T-helper 17 cell (primary cell): ENCODE measurements at regions not wholly inside any gene's neighbourhood (a gene's known extent, or its start where the extent isn't known, plus 50 kb on each side); places are given as distances from the start of the nearest gene placed in this dataset.

Experiments
- ATAC-seq: fragments of 150-1000 bp; cut with Tn5 transposase; 2 replicates; pipeline ENCODE4 v1.10.0; 2021; ENCODE audit warnings: mild to moderate bottlenecking, moderate library complexity
- DNase-seq, 3 donors: peaks; one replicate each; pipeline versions ENCODE4 v3.0.0 to v3.0.0-alpha.2; 2020 to 2021
- H3K9me3 ChIP-seq: one replicate; pipeline ENCODE4 v1.7.0; 2013; ENCODE audit warnings: low read length, mild to moderate bottlenecking; ENCODE audit not compliant: control insufficient read depth, poor library complexity, severe bottlenecking
- H3K27ac Mint-ChIP-seq: one replicate; pipeline ENCODE4 v1.8.0; 2022; ENCODE audit warnings: mild to moderate bottlenecking, moderate library complexity, mixed read lengths
- H3K27me3 Mint-ChIP-seq: one replicate; pipeline ENCODE4 v1.8.0; 2022; ENCODE audit warnings: mixed read lengths
- H3K36me3 Mint-ChIP-seq: one replicate; pipeline ENCODE4 v1.8.0; 2022; ENCODE audit warnings: low read depth, mixed read lengths
- H3K4me1 Mint-ChIP-seq: one replicate; pipeline ENCODE4 v1.8.0; 2022; ENCODE audit warnings: mild to moderate bottlenecking, mixed read lengths
- H3K4me3 Mint-ChIP-seq: one replicate; pipeline ENCODE4 v1.8.0; 2022; ENCODE audit warnings: mild to moderate bottlenecking, moderate library complexity, mixed read lengths

GRCh38 chr15:61401903-61402698 is 173.0 kb upstream of the RORA start:
- H3K36me3 Mint-ChIP-seq: no peaks in the 10 kb centered on the region
- H3K27me3 Mint-ChIP-seq: peaks cover 29% of the 10 kb centered on the region
- H3K9me3 ChIP-seq: no peaks in the 10 kb centered on the region
- ATAC-seq (no peak), DNase-seq (no peak)
- H3K4me3 Mint-ChIP-seq: no peak overlapping the region
- H3K27ac Mint-ChIP-seq: no peak overlapping the region
- no peaks in the 10 kb centered on the region for H3K4me1 Mint-ChIP-seq

GRCh38 chr15:61398310-61398709 is 169.2 kb upstream of the RORA start:
- DNase-seq (no peak), ATAC-seq (no peak)
- H3K36me3 Mint-ChIP-seq: no peaks in the 10 kb centered on the region
- H3K9me3 ChIP-seq: no peaks in the 10 kb centered on the region
- no peak overlapping the region for H3K4me3 Mint-ChIP-seq
- H3K27ac Mint-ChIP-seq: no peak overlapping the region
- peaks cover 24% of the 10 kb centered on the region for H3K27me3 Mint-ChIP-seq
- no peaks in the 10 kb centered on the region for H3K4me1 Mint-ChIP-seq

GRCh38 chr15:61396235-61396919 is 167.3 kb upstream of the RORA start:
- Mint-ChIP-seq H3K4me1 (peaks cover 2% of the 10 kb centered on the region), H3K27ac (no peak overlapping the region), H3K27me3 (peaks cover 34% of the 10 kb centered on the region), H3K4me3 (no peak overlapping the region), H3K36me3 (no peaks in the 10 kb centered on the region)
- DNase-seq (no peak), ATAC-seq (no peak)
- no peaks in the 10 kb centered on the region for H3K9me3 ChIP-seq

GRCh38 chr15:61393949-61394348 is 164.8 kb upstream of the RORA start:
- H3K9me3 ChIP-seq: no peaks in the 10 kb centered on the region
- ATAC-seq (no peak), DNase-seq (no peak)
- Mint-ChIP-seq H3K36me3 (no peaks in the 10 kb centered on the region), H3K27me3 (peaks cover 37% of the 10 kb centered on the region), H3K4me1 (peaks cover 2% of the 10 kb centered on the region), H3K4me3 (no peak overlapping the region), H3K27ac (no peak overlapping the region)

GRCh38 chr15:61393524-61393923 is 164.4 kb upstream of the RORA start:
- H3K27me3 Mint-ChIP-seq: peaks cover 37% of the 10 kb centered on the region
- H3K4me1 Mint-ChIP-seq: peaks cover 2% of the 10 kb centered on the region
- ATAC-seq (no peak), DNase-seq (no peak)
- H3K9me3 ChIP-seq: no peaks in the 10 kb centered on the region
- no peaks in the 10 kb centered on the region for H3K36me3 Mint-ChIP-seq
- no peak overlapping the region for H3K27ac Mint-ChIP-seq
- H3K4me3 Mint-ChIP-seq: no peak overlapping the region

GRCh38 chr15:61390138-61390537 is 161.0 kb upstream of the RORA start:
- ATAC-seq (no peak), DNase-seq (no peak)
- H3K4me3 Mint-ChIP-seq: no peak overlapping the region
- H3K36me3 Mint-ChIP-seq: no peaks in the 10 kb centered on the region
- peaks cover 2% of the 10 kb centered on the region for H3K4me1 Mint-ChIP-seq
- H3K9me3 ChIP-seq: no peaks in the 10 kb centered on the region
- no peak overlapping the region for H3K27ac Mint-ChIP-seq
- peaks cover 44% of the 10 kb centered on the region for H3K27me3 Mint-ChIP-seq

GRCh38 chr15:61389334-61390028 is 160.4 kb upstream of the RORA start:
- DNase-seq: no peak
- Mint-ChIP-seq H3K4me1 (peaks cover 2% of the 10 kb centered on the region), H3K27me3 (peaks cover 44% of the 10 kb centered on the region), H3K4me3 (no peak overlapping the region), H3K36me3 (no peaks in the 10 kb centered on the region), H3K27ac (no peak overlapping the region)
- no peaks in the 10 kb centered on the region for H3K9me3 ChIP-seq
- ATAC-seq: no peak

- Mint-ChIP-seq H3K36me3 (no peaks in the 10 kb centered on the region), H3K27ac (no peak overlapping the region), H3K4me1 (no peaks in the 10 kb centered on the region), H3K27me3 (peaks cover 44% of the 10 kb centered on the region), H3K4me3 (no peak overlapping the region)
- ATAC-seq (no peak), DNase-seq (no peak)
- H3K9me3 ChIP-seq: no peaks in the 10 kb centered on the region
Observed at GRCh38 chr15:61387675-61388074, 158.6 kb upstream of the RORA start.

GRCh38 chr15:61383421-61383820 is 154.3 kb upstream of the RORA start:
- H3K9me3 ChIP-seq: no peaks in the 10 kb centered on the region
- Mint-ChIP-seq H3K27me3 (peaks cover 49% of the 10 kb centered on the region), H3K4me1 (no peaks in the 10 kb centered on the region), H3K4me3 (no peak overlapping the region), H3K36me3 (no peaks in the 10 kb centered on the region), H3K27ac (no peak overlapping the region)
- ATAC-seq (no peak), DNase-seq (no peak)

- Mint-ChIP-seq H3K4me1 (no peaks in the 10 kb centered on the region), H3K27ac (no peak overlapping the region), H3K36me3 (no peaks in the 10 kb centered on the region), H3K4me3 (no peak overlapping the region), H3K27me3 (peaks cover 54% of the 10 kb centered on the region)
- H3K9me3 ChIP-seq: no peaks in the 10 kb centered on the region
- no peak for DNase-seq
- no peak for ATAC-seq
Observed at GRCh38 chr15:61382927-61383326, 153.8 kb upstream of the RORA start.

GRCh38 chr15:61381501-61381900 is 152.4 kb upstream of the RORA start:
- Mint-ChIP-seq H3K4me1 (no peaks in the 10 kb centered on the region), H3K4me3 (no peak overlapping the region), H3K27me3 (peaks cover 48% of the 10 kb centered on the region), H3K36me3 (no peaks in the 10 kb centered on the region), H3K27ac (no peak overlapping the region)
- ATAC-seq: no peak
- H3K9me3 ChIP-seq: no peaks in the 10 kb centered on the region
- no peak for DNase-seq

GRCh38 chr15:61380270-61380669 is 151.2 kb upstream of the RORA start:
- H3K36me3 Mint-ChIP-seq: no peaks in the 10 kb centered on the region
- H3K9me3 ChIP-seq: no peaks in the 10 kb centered on the region
- ATAC-seq: no peak
- H3K4me3 Mint-ChIP-seq: no peak overlapping the region
- H3K27me3 Mint-ChIP-seq: peaks cover 42% of the 10 kb centered on the region
- H3K27ac Mint-ChIP-seq: no peak overlapping the region
- no peaks in the 10 kb centered on the region for H3K4me1 Mint-ChIP-seq
- DNase-seq: no peak

GRCh38 chr15:61379005-61379404 is 149.9 kb upstream of the RORA start:
- H3K4me3 Mint-ChIP-seq: no peak overlapping the region
- no peak overlapping the region for H3K27ac Mint-ChIP-seq
- no peak for ATAC-seq
- no peak for DNase-seq
- H3K36me3 Mint-ChIP-seq: no peaks in the 10 kb centered on the region
- H3K9me3 ChIP-seq: no peaks in the 10 kb centered on the region
- no peaks in the 10 kb centered on the region for H3K4me1 Mint-ChIP-seq
- peaks cover 38% of the 10 kb centered on the region for H3K27me3 Mint-ChIP-seq
